GM12872 (cell line): ENCODE measurements at regions not wholly inside any gene's neighbourhood (a gene's known extent, or its start where the extent isn't known, plus 50 kb on each side); places are given as distances from the start of the nearest gene placed in this dataset.

Source experiments
- TF ChIP-seq, protein P1 (sequence below): IDR thresholded peaks from 3 replicates; pipeline ENCODE4 v1.5.1; 2011; ENCODE audit warnings: low read depth, mild to moderate bottlenecking, low read length, moderate library complexity; ENCODE audit not compliant: insufficient read depth

DNA sequence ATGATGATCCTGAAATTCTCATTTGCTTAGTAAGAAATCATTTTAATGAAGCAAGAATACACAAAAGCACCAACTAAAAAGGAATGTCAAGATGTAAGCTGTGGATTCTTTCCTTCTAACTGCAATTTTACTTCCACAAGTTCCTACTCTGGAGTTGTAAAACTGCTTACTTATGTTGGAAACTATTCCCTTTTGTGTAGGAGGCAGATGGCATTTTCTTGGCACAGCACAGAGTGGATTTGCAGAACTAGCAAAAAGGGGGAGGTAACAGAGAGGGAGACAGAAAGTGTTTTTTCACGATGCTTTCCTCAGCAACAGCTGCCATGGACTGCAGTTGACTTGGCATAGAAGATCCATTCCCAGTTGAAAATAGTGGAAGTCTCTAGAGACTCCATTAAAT lies 1112.0 kb upstream of the RAG2 start:
- TF ChIP-seq, protein P1, sequence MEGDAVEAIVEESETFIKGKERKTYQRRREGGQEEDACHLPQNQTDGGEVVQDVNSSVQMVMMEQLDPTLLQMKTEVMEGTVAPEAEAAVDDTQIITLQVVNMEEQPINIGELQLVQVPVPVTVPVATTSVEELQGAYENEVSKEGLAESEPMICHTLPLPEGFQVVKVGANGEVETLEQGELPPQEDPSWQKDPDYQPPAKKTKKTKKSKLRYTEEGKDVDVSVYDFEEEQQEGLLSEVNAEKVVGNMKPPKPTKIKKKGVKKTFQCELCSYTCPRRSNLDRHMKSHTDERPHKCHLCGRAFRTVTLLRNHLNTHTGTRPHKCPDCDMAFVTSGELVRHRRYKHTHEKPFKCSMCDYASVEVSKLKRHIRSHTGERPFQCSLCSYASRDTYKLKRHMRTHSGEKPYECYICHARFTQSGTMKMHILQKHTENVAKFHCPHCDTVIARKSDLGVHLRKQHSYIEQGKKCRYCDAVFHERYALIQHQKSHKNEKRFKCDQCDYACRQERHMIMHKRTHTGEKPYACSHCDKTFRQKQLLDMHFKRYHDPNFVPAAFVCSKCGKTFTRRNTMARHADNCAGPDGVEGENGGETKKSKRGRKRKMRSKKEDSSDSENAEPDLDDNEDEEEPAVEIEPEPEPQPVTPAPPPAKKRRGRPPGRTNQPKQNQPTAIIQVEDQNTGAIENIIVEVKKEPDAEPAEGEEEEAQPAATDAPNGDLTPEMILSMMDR, result no peak

- TF ChIP-seq, protein P1, result no peak
Observed at GRCh38 chr11:37704791-37705190, 1106.8 kb upstream of the RAG2 start.

- TF ChIP-seq, protein P1, result no peak
Observed at GRCh38 chr11:37699644-37700043, 1101.6 kb upstream of the RAG2 start.

- TF ChIP-seq, protein P1, result no peak
Observed at GRCh38 chr11:37695283-37695682, 1097.2 kb upstream of the RAG2 start.

DNA sequence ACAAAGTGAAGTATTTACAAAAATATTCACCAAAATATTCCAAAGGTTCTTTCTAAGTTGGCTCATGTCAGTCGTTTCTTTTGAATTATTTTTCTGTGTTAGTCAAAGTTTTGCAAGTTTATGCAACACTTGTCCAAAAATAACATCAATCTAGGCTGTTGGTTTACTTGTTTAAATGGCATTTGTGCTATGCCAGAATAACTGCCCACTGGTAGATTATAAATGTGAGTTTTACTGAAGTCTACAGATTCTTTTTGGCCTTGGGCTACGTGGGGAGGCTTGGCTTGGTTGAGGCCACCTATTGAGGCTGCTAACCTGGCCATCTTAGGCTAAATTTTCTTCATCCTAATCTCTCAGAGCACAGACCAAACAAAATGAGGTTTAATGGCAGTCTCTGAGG lies 1091.9 kb upstream of the RAG2 start:
- TF ChIP-seq, protein P1, result no peak

DNA sequence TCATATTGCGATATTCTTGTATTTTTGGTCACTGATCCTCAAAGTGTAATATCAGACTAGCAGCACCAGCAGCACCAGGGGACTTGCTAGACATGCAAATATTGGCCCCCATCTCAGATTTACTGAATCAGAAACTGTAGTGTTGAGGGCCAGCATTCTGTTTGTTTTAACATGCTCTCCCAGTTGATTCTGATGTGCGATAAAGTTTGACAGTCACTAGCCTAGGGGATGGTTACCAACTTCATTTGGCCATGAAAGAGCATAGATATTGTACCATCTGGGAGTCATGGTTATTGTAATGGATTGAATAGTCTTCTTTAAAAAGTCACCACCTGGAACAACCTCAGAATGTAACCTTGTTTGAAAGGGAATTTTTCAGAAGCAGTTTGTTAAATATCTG lies 1090.4 kb upstream of the RAG2 start:
- TF ChIP-seq, protein P1, result no peak

DNA sequence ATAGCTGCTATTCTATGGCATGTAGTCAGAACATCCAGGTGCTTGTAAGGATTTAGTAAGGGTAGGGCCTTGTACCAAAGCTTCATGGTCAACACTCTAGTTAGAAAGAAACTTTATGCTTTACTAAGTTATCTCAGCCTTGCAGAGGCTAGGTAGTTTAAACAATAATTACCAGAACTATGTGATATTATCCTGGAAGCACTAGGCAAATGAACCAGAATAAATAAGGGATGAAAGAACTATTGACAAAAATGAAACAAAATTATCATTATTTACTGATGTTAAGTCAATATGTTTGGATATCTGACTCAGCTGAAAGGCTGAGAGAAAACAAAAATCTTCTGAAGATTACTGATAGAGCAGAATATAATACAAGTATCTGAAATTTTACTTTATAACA lies 1089.1 kb upstream of the RAG2 start:
- TF ChIP-seq, protein P1, result no peak

- TF ChIP-seq, protein P1, result no peak
Observed at GRCh38 chr11:37671321-37671720, 1073.3 kb upstream of the RAG2 start.
